DOHH2 (cell line): ENCODE measurements at regions not wholly inside any gene's neighbourhood (a gene's known extent, or its start where the extent isn't known, plus 50 kb on each side); places are given as distances from the start of the nearest gene placed in this dataset.

Experiments used
- H3F3A ChIP-seq: fragments of 200-600 bp; sonication (generic), shearing (Covaris generic); 2 replicates; pipeline ENCODE4 v1.6.0; 2016; ENCODE audit warnings: antibody characterized with exemption, mild to moderate bottlenecking; ENCODE audit not compliant: control insufficient read depth, insufficient read depth
- H3K27ac ChIP-seq: fragments of 200-600 bp; sonication (generic); 2 replicates; pipeline ENCODE4 v1.5.1; 2014; ENCODE audit warnings: low read depth, mild to moderate bottlenecking, low read length, moderate library complexity
- H3K27me3 ChIP-seq: fragments of 200-600 bp; sonication (generic); 2 replicates; pipeline ENCODE4 v1.6.1; 2014; ENCODE audit warnings: mild to moderate bottlenecking, low read length, mixed read lengths; ENCODE audit not compliant: control insufficient read depth
- H3K36me3 ChIP-seq: fragments of 200-600 bp; sonication (generic); 2 replicates; pipeline ENCODE4 v1.6.1; 2014; ENCODE audit warnings: mild to moderate bottlenecking, low read length, moderate library complexity, mixed read lengths; ENCODE audit not compliant: control insufficient read depth
- H3K4me1 ChIP-seq: fragments of 200-600 bp; sonication (generic); 2 replicates; pipeline ENCODE4 v1.6.1; 2014; ENCODE audit warnings: mild to moderate bottlenecking, low read length, mixed read lengths; ENCODE audit not compliant: control insufficient read depth
- H3K4me2 ChIP-seq: fragments of 200-600 bp; sonication (generic); 2 replicates; pipeline ENCODE4 v1.6.0; 2014; ENCODE audit warnings: mild to moderate bottlenecking, low read length, moderate library complexity
- H3K4me3 ChIP-seq: fragments of 200-600 bp; sonication (generic); 2 replicates; pipeline ENCODE4 v1.5.1; 2014; ENCODE audit warnings: mild to moderate bottlenecking, low read length, mixed read lengths
- H3K79me2 ChIP-seq: fragments of 200-600 bp; sonication (generic); 2 replicates; pipeline ENCODE4 v1.6.1; 2014; ENCODE audit warnings: mild to moderate bottlenecking, low read length, mixed read lengths; ENCODE audit not compliant: control insufficient read depth
- H3K9me2 ChIP-seq: fragments of 200-600 bp; sonication (generic); replicated peaks from 2 replicates; pipeline ENCODE4 v1.6.1; 2014; ENCODE audit warnings: mild to moderate bottlenecking, low read length, mixed read lengths; ENCODE audit not compliant: control insufficient read depth
- H3K9me3 ChIP-seq: fragments of 200-600 bp; sonication (generic); 2 replicates; pipeline ENCODE4 v1.6.1; 2014; ENCODE audit warnings: antibody characterized with exemption, low read length, mixed read lengths; ENCODE audit not compliant: control insufficient read depth, insufficient read depth
- H4K20me1 ChIP-seq: fragments of 200-600 bp; sonication (generic); 2 replicates; pipeline ENCODE4 v1.6.0; 2014; ENCODE audit warnings: low read depth, mild to moderate bottlenecking, antibody characterized with exemption, low read length, moderate library complexity; ENCODE audit not compliant: control insufficient read depth, insufficient read depth
- EZH2phosphoT487 ChIP-seq: fragments of 200-600 bp; sonication (generic); IDR thresholded peaks from 2 replicates; pipeline ENCODE4 v1.6.1; 2017; ENCODE audit warnings: borderline replicate concordance, mild to moderate bottlenecking, antibody characterized with exemption, low read length, moderate library complexity, mixed read lengths
- TF ChIP-seq, protein P1 (sequence below): fragments of 200-600 bp; sonication (generic); IDR thresholded peaks from one replicate; pipeline ENCODE4 v1.5.1; 2014; ENCODE audit warnings: antibody characterized with exemption, mild to moderate bottlenecking, low read depth, low read length; ENCODE audit not compliant: poor library complexity, severe bottlenecking

DNA sequence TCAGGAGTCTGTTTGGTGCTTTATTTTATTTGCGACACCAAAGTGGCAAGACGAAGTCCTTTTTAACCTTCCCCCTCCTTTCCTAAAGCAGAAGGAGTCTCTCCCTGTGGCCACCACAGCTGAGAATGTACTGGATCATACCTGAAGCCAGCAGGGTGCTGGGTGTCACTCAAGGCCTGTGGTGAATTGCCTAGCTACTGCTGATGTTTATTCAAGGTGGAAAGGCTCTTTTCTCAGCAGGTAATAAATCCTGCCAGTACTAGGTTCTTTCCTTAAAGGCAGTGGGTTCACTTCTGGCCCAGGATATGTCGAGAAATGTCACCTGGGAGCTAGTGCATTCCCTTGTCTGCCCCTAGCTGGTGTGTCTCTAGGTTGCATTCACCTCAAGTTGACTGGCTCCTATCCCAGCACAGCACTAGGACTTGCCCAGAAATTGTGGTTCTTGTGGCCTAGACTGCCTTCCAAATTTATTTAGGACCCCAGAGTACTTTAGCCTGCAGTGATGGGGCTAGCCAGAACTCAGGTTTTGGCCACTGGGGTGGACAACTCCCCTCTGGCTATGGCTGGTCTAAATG, 60.8 kb upstream of the FAM3C start:
- H3K9me3 ChIP-seq: no peaks in the 10 kb centered on the region
- TF ChIP-seq, protein P1, sequence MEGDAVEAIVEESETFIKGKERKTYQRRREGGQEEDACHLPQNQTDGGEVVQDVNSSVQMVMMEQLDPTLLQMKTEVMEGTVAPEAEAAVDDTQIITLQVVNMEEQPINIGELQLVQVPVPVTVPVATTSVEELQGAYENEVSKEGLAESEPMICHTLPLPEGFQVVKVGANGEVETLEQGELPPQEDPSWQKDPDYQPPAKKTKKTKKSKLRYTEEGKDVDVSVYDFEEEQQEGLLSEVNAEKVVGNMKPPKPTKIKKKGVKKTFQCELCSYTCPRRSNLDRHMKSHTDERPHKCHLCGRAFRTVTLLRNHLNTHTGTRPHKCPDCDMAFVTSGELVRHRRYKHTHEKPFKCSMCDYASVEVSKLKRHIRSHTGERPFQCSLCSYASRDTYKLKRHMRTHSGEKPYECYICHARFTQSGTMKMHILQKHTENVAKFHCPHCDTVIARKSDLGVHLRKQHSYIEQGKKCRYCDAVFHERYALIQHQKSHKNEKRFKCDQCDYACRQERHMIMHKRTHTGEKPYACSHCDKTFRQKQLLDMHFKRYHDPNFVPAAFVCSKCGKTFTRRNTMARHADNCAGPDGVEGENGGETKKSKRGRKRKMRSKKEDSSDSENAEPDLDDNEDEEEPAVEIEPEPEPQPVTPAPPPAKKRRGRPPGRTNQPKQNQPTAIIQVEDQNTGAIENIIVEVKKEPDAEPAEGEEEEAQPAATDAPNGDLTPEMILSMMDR: no peak
- no peak for TF ChIP-seq EZH2phosphoT487
- no peaks in the 10 kb centered on the region for H3K36me3 ChIP-seq
- H3F3A ChIP-seq: no peaks in the 10 kb centered on the region
- no peak overlapping the region for H3K27ac ChIP-seq
- H3K79me2 ChIP-seq: no peaks in the 10 kb centered on the region
- H3K9me2 ChIP-seq: no peaks in the 10 kb centered on the region
- no peaks in the 10 kb centered on the region for H3K27me3 ChIP-seq
- no peak overlapping the region for H3K4me3 ChIP-seq
- H3K4me1 ChIP-seq: no peaks in the 10 kb centered on the region
- no peak overlapping the region for H3K4me2 ChIP-seq
- H4K20me1 ChIP-seq: no peaks in the 10 kb centered on the region

DNA sequence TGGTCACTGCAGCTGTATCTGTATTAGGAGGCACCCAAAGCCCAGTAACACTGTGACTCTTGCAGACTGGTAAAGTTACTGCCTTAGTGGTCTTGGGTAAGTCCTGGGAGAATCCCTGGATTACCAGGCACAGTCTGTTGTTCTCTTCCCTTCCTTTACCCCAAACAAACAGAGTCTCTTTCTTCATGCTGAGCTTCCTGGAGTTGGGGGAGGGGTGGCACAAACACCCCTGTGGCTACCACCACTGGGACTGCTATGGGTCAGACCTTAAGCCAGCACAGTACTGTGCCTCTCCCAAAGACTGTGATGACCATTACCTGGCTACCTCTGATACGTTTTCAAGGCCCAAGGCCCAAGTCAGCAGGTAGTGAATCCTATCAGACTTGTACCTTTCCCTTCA, 59.9 kb upstream of the FAM3C start:
- Histone ChIP-seq H3K4me2 (no peak overlapping the region), H3K27ac (no peak overlapping the region), H3K27me3 (no peaks in the 10 kb centered on the region), H3K9me3 (no peaks in the 10 kb centered on the region), H3K9me2 (no peaks in the 10 kb centered on the region), H3K79me2 (no peaks in the 10 kb centered on the region), H3K4me1 (peaks cover 8% of the 10 kb centered on the region), H3K4me3 (no peak overlapping the region), H3K36me3 (no peaks in the 10 kb centered on the region), H4K20me1 (no peaks in the 10 kb centered on the region), H3F3A (no peaks in the 10 kb centered on the region)
- TF ChIP-seq, protein P1: no peak
- TF ChIP-seq EZH2phosphoT487: no peak

DNA sequence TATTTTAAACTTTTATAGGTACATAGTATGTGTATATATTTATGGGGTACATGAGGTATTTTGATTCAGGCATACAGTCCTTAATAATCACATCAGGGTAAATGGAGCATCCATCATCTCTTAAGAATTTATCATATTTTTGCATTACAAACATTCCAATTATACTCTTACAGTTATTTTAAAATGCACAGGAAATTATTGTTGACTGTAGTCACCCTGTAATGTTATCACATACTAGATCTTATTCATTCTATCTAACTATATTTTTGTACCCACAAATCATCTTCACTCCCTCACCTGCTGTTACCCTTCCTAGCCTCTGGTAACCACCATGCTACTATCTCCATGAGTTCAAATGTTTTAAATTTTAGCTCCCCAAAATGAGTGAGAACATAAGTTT, 56.3 kb upstream of the FAM3C start:
- no peak overlapping the region for H3K27ac ChIP-seq
- H4K20me1 ChIP-seq: no peaks in the 10 kb centered on the region
- H3K79me2 ChIP-seq: no peaks in the 10 kb centered on the region
- H3K36me3 ChIP-seq: no peaks in the 10 kb centered on the region
- H3F3A ChIP-seq: no peaks in the 10 kb centered on the region
- H3K9me2 ChIP-seq: no peaks in the 10 kb centered on the region
- no peak overlapping the region for H3K4me3 ChIP-seq
- H3K9me3 ChIP-seq: no peaks in the 10 kb centered on the region
- no peak overlapping the region for H3K4me2 ChIP-seq
- H3K27me3 ChIP-seq: no peaks in the 10 kb centered on the region
- H3K4me1 ChIP-seq: peaks cover 8% of the 10 kb centered on the region
- TF ChIP-seq, protein P1: no peak
- no peak for TF ChIP-seq EZH2phosphoT487
